NCI-H226 (cell line): ENCODE measurements at regions not wholly inside any gene's neighbourhood (a gene's known extent, or its start where the extent isn't known, plus 50 kb on each side); places are given as distances from the start of the nearest gene placed in this dataset.
A peak's percentile ranks its signal among the peaks of the same experiment; 100 is the strongest.
"Not testable (repeated sequence)": the region's sequence is repeated elsewhere in the genome, so short reads cannot be mapped to it uniquely, and the experiment has no call there.

Experiments used
- DNase-seq: peaks from one replicate; pipeline ENCODE4 v3.0.0-alpha.2; 2015

GRCh38 chr12:64552510-64552909 lies 57.8 kb upstream of the RASSF3 start:
- not testable (repeated sequence) for DNase-seq

- DNase-seq: not testable (repeated sequence)
These were observed 56.6 kb upstream of the RASSF3 start for GRCh38 chr12:64553689-64554088.

GRCh38 chr12:64556231-64556630 lies 54.1 kb upstream of the RASSF3 start:
- no peak for DNase-seq

- DNase-seq: no peak
These were observed 51.5 kb upstream of the RASSF3 start for GRCh38 chr12:64558754-64559153.

- DNase-seq: peak; percentile 70
These were observed 49.6 kb upstream of the RASSF3 start for GRCh38 chr12:64560396-64561301.
